A673 (cell line): ENCODE measurements at regions not wholly inside any gene's neighbourhood (a gene's known extent, or its start where the extent isn't known, plus 50 kb on each side); places are given as distances from the start of the nearest gene placed in this dataset.

Experiments
- BruUV-seq: library from RNA; stranded (reverse); fragments of 400-500 nt; replicated peaks from 2 replicates; lab custom pipeline; 2021; lab: Mats Ljungman, UMichigan
- CTCF ChIA-PET: fragments of 300-600 bp; sonication (Branson Sonifier 250); formaldehyde crosslinking; loops from one replicate; lab custom pipeline; 2022; ENCODE audit warnings: antibody characterized with exemption; lab: Charles Lee
- POLR2A ChIA-PET: fragments of 300-600 bp; sonication (Branson Sonifier 250); formaldehyde crosslinking; loops from one replicate; lab custom pipeline; 2022; ENCODE audit warnings: antibody characterized with exemption; ENCODE audit not compliant: low non-redundant PET; lab: Charles Lee
- DNase-seq: peaks from one replicate; pipeline ENCODE4 v3.0.0-alpha.2; 2015; ENCODE audit warnings: low spot score
- H3K27ac ChIP-seq: fragments of 200-600 bp; sonication (generic); 2 replicates; pipeline ENCODE4 v1.5.1; 2016; ENCODE audit warnings: mixed run types, low read depth, mild to moderate bottlenecking, mixed read lengths, antibody characterized with exemption, low read length; ENCODE audit not compliant: poor library complexity, severe bottlenecking
- H3K27me3 ChIP-seq: fragments of 200-600 bp; sonication (generic); replicated peaks from 2 replicates; pipeline ENCODE4 v1.6.1; 2017; ENCODE audit warnings: mixed run types, low read depth, mild to moderate bottlenecking, mixed read lengths, antibody characterized with exemption, low read length; ENCODE audit not compliant: insufficient read depth, poor library complexity
- H3K36me3 ChIP-seq: fragments of 200-600 bp; sonication (generic); 2 replicates; pipeline ENCODE4 v1.6.1; 2016; ENCODE audit warnings: mixed run types, mild to moderate bottlenecking, mixed read lengths, antibody characterized with exemption, low read length; ENCODE audit not compliant: insufficient read depth, poor library complexity, severe bottlenecking
- H3K4me1 ChIP-seq: fragments of 200-600 bp; sonication (generic); 2 replicates; pipeline ENCODE4 v1.6.1; 2017; ENCODE audit warnings: mixed run types, mild to moderate bottlenecking, mixed read lengths, antibody characterized with exemption, low read length; ENCODE audit not compliant: insufficient read depth, poor library complexity, severe bottlenecking
- H3K4me3 ChIP-seq: fragments of 200-600 bp; sonication (generic); 2 replicates; pipeline ENCODE4 v1.5.1; 2016; ENCODE audit warnings: low read depth, mixed run types, mild to moderate bottlenecking, mixed read lengths, low read length; ENCODE audit not compliant: poor library complexity, severe bottlenecking
- H3K9me3 ChIP-seq: fragments of 200-600 bp; sonication (generic); 2 replicates; pipeline ENCODE4 v1.6.1; 2016; ENCODE audit warnings: mixed run types, low read depth, mild to moderate bottlenecking, mixed read lengths, antibody characterized with exemption, low read length; ENCODE audit not compliant: poor library complexity, severe bottlenecking
- CTCF ChIP-seq: fragments of 300-800, 200-600 bp; sonication (generic); conservative IDR thresholded peaks from 2 replicates; pipeline ENCODE4 v1.5.1; 2017; ENCODE audit warnings: low read depth, mild to moderate bottlenecking, antibody characterized with exemption, low read length, moderate library complexity, mixed read lengths
- EZH2 ChIP-seq: fragments of 200-600 bp; sonication (generic); IDR thresholded peaks from 2 replicates; pipeline ENCODE4 v1.6.1; 2017; ENCODE audit warnings: borderline replicate concordance, low read depth, mild to moderate bottlenecking, mixed read lengths, antibody characterized with exemption, low read length; ENCODE audit not compliant: poor library complexity, severe bottlenecking
- intact Hi-C: fragments of 100-400 bp; cut with micrococcal nuclease; formaldehyde crosslinking; loops from one replicate; pipeline ENCODE4 v1.10.0; 2022; ENCODE audit not compliant: unreplicated experiment

- H3K4me1 ChIP-seq: peaks cover 23% of the 10 kb centered on the region
- no peak overlapping the region for H3K4me3 ChIP-seq
- CTCF ChIA-PET: no interaction called here
- no peak for TF ChIP-seq EZH2
- no peak for TF ChIP-seq CTCF
- no TSS peak for BruUV-seq
- no peaks in the 10 kb centered on the region for H3K36me3 ChIP-seq
- intact Hi-C loops: no loop called here
- POLR2A ChIA-PET: no interaction called here
- H3K27ac ChIP-seq: no peak overlapping the region
- no peak for DNase-seq
- H3K9me3 ChIP-seq: no peaks in the 10 kb centered on the region
- no peaks in the 10 kb centered on the region for H3K27me3 ChIP-seq
Observed at GRCh38 chr2:220078439-220078838, 451.0 kb downstream of the SLC4A3 start.

GRCh38 chr2:220079595-220079994, 452.2 kb downstream of the SLC4A3 start:
- ChIA-PET POLR2A (no interaction called here), CTCF (no interaction called here)
- H3K27me3 ChIP-seq: no peaks in the 10 kb centered on the region
- H3K4me3 ChIP-seq: no peak overlapping the region
- H3K9me3 ChIP-seq: no peaks in the 10 kb centered on the region
- peaks cover 23% of the 10 kb centered on the region for H3K4me1 ChIP-seq
- TF ChIP-seq EZH2: no peak
- no peak for TF ChIP-seq CTCF
- no peak for DNase-seq
- intact Hi-C loops: no loop called here
- BruUV-seq: no TSS peak
- H3K36me3 ChIP-seq: no peaks in the 10 kb centered on the region
- H3K27ac ChIP-seq: no peak overlapping the region

- no peaks in the 10 kb centered on the region for H3K9me3 ChIP-seq
- no peaks in the 10 kb centered on the region for H3K27me3 ChIP-seq
- no peaks in the 10 kb centered on the region for H3K36me3 ChIP-seq
- BruUV-seq: no TSS peak
- no peak overlapping the region for H3K27ac ChIP-seq
- DNase-seq: no peak
- TF ChIP-seq EZH2: no peak
- H3K4me3 ChIP-seq: no peak overlapping the region
- POLR2A ChIA-PET: no interaction called here
- intact Hi-C loops: no loop called here
- CTCF ChIA-PET: no interaction called here
- peaks cover 23% of the 10 kb centered on the region for H3K4me1 ChIP-seq
Observed at GRCh38 chr2:220081171-220081570, 453.7 kb downstream of the SLC4A3 start.

DNA sequence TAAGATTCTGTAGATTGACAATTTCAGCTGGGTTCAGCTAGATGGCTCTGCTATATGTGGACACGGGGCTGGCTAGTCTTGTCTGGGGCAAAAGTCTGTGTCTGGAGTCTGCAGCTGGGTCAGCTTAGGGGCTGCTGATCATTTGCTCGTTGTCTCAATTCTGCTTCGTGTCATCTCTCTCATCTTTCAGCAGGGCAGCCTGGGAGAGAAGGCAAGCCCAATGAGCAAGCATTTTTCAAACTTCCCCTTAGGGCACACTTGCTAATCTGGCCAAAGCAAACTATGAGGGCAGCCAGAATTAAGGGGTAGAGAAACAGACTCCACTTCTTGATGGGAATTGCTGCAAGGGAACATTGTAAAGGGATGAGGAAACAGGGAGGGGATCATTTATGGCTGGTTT, 462.6 kb downstream of the SLC4A3 start:
- TF ChIP-seq CTCF (no peak), EZH2 (no peak)
- intact Hi-C loops: no loop called here
- H3K27me3 ChIP-seq: no peaks in the 10 kb centered on the region
- POLR2A ChIA-PET: no interaction called here
- no peaks in the 10 kb centered on the region for H3K4me1 ChIP-seq
- no peaks in the 10 kb centered on the region for H3K9me3 ChIP-seq
- no peaks in the 10 kb centered on the region for H3K36me3 ChIP-seq
- CTCF ChIA-PET: no interaction called here
- DNase-seq: no peak
- BruUV-seq: no TSS peak
- no peak overlapping the region for H3K27ac ChIP-seq
- H3K4me3 ChIP-seq: no peak overlapping the region
